ENCODE measurements at regions not wholly inside any gene's neighbourhood (a gene's known extent, or its start where the extent isn't known, plus 50 kb on each side); places are given as distances from the start of the nearest gene placed in this dataset.

- DNase-seq: no peak
Measured at GRCh38 chr5:74372051-74372450, 268.5 kb downstream of the ENC1 start.

- no peak for DNase-seq
Measured at GRCh38 chr5:74371621-74372020, 268.9 kb downstream of the ENC1 start.

- no peak for DNase-seq
Measured at GRCh38 chr5:74370168-74370567, 270.4 kb downstream of the ENC1 start.

GRCh38 chr5:74369173-74369572 lies 271.4 kb downstream of the ENC1 start:
- no peak for DNase-seq

GRCh38 chr5:74367934-74368333 lies 272.6 kb downstream of the ENC1 start:
- DNase-seq: no peak

- no peak for DNase-seq
Measured at GRCh38 chr5:74367241-74367733, 273.2 kb downstream of the ENC1 start.

- no peak for DNase-seq
Measured at GRCh38 chr5:74365723-74366122, 274.8 kb downstream of the ENC1 start.

GRCh38 chr5:74364507-74364906 lies 276.0 kb downstream of the ENC1 start:
- no peak for DNase-seq

GRCh38 chr5:74363603-74364205 lies 276.8 kb downstream of the ENC1 start:
- no peak for DNase-seq

- DNase-seq: no peak
Measured at GRCh38 chr5:74361406-74362358, 278.8 kb downstream of the ENC1 start.

GRCh38 chr5:74360535-74361210 lies 279.9 kb downstream of the ENC1 start:
- DNase-seq: no peak

GRCh38 chr5:74357827-74358226 lies 282.7 kb downstream of the ENC1 start:
- DNase-seq: no peak

GRCh38 chr5:74356009-74356695 lies 284.4 kb downstream of the ENC1 start:
- no peak for DNase-seq

- no peak for DNase-seq
Measured at GRCh38 chr5:74355041-74355824, 285.3 kb downstream of the ENC1 start.

- DNase-seq: no peak
Measured at GRCh38 chr5:74352256-74352655, 288.3 kb downstream of the ENC1 start.

GRCh38 chr5:74342948-74343682 lies 297.4 kb downstream of the ENC1 start:
- no peak for DNase-seq

- no peak for DNase-seq
Measured at GRCh38 chr5:74342182-74342581, 298.3 kb downstream of the ENC1 start.

GRCh38 chr5:74341221-74341620 lies 299.3 kb downstream of the ENC1 start:
- no peak for DNase-seq

GRCh38 chr5:74340476-74340875 lies 300.1 kb downstream of the ENC1 start:
- DNase-seq: no peak

- no peak for DNase-seq
Measured at GRCh38 chr5:74337984-74338310, 302.6 kb downstream of the ENC1 start.

- peak; percentile 12 for DNase-seq
Measured at GRCh38 chr5:74337254-74337983, 303.1 kb downstream of the ENC1 start.

All from inflammatory macrophage treated with lipopolysaccharide for 4 hours (primary cell).